BJ (cell line): ENCODE measurements at regions not wholly inside any gene's neighbourhood (a gene's known extent, or its start where the extent isn't known, plus 50 kb on each side); places are given as distances from the start of the nearest gene placed in this dataset.

ENCODE experiments used
- CTCF ChIA-PET: fragments of 350-600 bp; formaldehyde crosslinking; extraction: SDS; loops from one replicate; lab custom pipeline; 2021; ENCODE audit warnings: antibody characterized with exemption, inconsistent platforms; lab: Yijun Ruan, JAX
- POLR2A ChIA-PET: fragments of 300-600 bp; sonication (Branson Sonifier 250); formaldehyde crosslinking; extraction: SDS; loops from one replicate; lab custom pipeline; 2021; ENCODE audit warnings: antibody characterized with exemption; lab: Charles Lee
- DNase-seq: peaks from one replicate; pipeline ENCODE4 v3.0.0-alpha.2; 2011; ENCODE audit warnings: low read depth
- H3K27me3 ChIP-seq: 2 replicates; pipeline ENCODE4 v1.6.0; 2011; ENCODE audit warnings: low read length; ENCODE audit not compliant: control insufficient read depth, insufficient read depth
- H3K36me3 ChIP-seq: 2 replicates; pipeline ENCODE4 v1.5.1; 2011; ENCODE audit warnings: low read length; ENCODE audit not compliant: control insufficient read depth, insufficient read depth
- H3K4me3 ChIP-seq: 2 replicates; pipeline ENCODE4 v1.5.1; 2011; ENCODE audit warnings: low read depth, mild to moderate bottlenecking, control low read depth, low read length
- CTCF ChIP-seq: IDR thresholded peaks from 2 replicates; pipeline ENCODE4 v1.5.1; 2011; ENCODE audit warnings: low read depth, mild to moderate bottlenecking, control low read depth, inconsistent platforms, low read length, moderate library complexity; ENCODE audit not compliant: insufficient read depth

DNA sequence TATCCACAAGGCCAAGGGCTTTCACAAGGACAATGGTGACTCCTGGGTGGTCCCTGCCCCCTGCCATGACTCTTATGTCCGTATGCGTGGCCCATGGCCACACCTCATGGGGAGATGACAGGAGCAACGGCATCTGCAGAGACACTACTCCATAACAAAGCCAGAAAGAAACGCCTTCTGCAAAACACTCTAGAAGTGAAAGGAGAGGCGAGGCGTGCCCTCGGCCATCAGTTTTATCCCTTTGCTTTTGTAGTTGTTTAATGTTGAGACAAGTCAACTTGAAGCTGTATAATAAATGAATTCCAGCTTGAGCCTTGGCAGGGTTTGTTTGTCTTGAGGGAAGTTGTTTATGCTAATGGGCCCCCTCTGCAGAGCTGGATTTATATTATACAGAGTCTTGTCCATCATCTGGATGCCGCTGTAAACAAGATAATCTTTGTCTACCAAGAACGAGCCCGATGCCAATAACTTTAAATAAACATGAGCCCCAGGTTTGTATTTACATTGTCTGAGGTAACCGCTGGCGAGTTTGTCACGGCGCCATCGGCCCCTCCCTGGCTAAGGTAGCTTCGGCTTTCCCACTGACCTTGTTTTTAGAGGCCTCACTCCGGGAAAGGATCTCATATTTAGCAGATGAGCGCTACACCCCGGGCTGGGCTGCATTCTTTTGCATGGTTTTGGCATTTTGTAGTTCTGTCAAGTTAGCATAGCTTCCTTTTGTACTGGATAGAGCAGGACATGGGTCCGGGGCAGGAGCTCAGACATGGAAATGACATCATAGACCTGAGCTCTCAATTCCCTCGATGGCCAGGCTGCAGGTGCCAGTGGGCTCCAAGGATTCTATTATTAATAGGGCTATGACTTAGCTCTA, 165.3 kb downstream of the ERCC6L2 start:
- Histone ChIP-seq H3K36me3 (no peaks in the 10 kb centered on the region), H3K4me3 (no peak overlapping the region), H3K27me3 (peaks cover 3% of the 10 kb centered on the region; the same call in 1 of the 2 replicates)
- no peak for DNase-seq
- ChIA-PET POLR2A (no interaction called here), CTCF (no interaction called here)
- no peak for TF ChIP-seq CTCF

DNA sequence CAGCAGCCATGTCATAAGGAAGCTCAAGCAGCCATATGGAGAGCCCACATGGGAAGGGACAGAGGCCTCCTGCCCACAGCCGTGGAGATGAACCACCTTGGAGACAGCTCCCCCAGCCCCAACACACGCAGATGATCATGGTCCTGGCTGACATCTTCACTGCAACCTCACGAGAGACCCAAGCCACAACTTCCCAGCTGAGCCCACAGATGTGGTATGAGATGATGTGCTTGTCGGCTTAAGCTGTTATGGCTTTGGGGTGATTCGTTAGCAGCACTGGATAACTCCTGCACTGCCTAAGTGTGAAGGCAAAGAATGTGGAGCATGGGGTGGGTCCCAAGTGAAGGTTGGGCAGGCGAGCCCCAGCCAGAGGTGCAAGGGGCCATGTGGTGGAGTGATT, 163.4 kb downstream of the ERCC6L2 start:
- CTCF ChIA-PET = no interaction called here
- POLR2A ChIA-PET = no interaction called here
- Histone ChIP-seq H3K36me3 (no peaks in the 10 kb centered on the region), H3K27me3 (peaks cover 3% of the 10 kb centered on the region; the same call in 1 of the 2 replicates), H3K4me3 (no peak overlapping the region)
- TF ChIP-seq CTCF = no peak
- no peak for DNase-seq

DNA sequence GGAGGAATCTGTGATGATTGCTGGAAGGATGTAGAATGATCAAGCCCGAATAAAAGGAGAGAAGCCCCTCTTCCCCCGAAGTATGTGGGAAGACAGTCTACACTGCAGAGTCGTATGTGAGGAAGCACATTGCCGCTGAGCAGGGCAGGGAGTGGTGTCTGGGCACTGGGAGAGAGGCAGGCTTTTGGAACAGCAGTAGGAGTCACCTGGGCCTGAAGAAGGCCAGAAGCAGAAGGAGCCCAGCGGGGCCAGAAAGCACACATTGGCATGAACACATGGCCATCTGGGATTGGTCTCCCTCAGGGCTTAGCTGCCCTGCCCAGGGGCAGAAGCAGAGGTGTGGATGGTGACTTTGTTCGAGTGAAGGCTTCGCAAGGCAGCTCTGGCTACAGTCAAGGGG, 162.8 kb downstream of the ERCC6L2 start:
- H3K27me3 ChIP-seq = peaks cover 3% of the 10 kb centered on the region; the same call in 1 of the 2 replicates
- no peak for DNase-seq
- no peak for TF ChIP-seq CTCF
- ChIA-PET POLR2A (no interaction called here), CTCF (no interaction called here)
- H3K36me3 ChIP-seq = no peaks in the 10 kb centered on the region
- H3K4me3 ChIP-seq = no peak overlapping the region

DNA sequence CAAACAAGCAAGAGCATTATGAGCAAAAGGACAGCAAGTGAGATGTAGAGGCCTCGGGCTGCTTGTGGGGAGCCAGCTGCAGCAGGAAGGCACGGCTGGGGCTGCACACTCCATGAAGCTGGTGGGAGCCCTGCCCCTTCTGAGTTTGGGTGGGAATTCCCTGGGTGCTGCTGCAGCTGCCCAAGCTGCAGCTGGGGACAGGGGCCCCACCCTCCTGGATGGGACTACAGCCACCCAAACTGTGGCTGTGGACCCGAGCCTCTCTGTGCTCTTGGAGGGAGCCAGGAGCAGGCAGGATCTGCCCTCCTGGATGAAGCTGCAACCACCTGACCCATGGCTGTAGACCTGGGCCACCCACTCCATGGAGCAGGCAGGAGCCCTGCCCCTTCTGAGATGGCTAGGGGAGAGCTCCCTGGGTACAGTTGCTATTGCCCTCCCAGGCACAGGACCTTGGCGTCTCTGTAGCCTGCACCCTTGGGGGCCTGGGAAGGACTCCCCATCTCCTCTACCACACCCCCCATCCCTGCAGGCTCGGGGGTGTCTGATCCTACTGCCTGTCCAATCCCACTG, 159.1 kb downstream of the ERCC6L2 start:
- Histone ChIP-seq H3K36me3 (no peaks in the 10 kb centered on the region), H3K27me3 (no peaks in the 10 kb centered on the region; the same call in 1 of the 2 replicates), H3K4me3 (no peak overlapping the region)
- ChIA-PET CTCF (no interaction called here), POLR2A (no interaction called here)
- TF ChIP-seq CTCF = no peak
- no peak for DNase-seq

- no peak for TF ChIP-seq CTCF
These were observed 158.4 kb downstream of the ERCC6L2 start for GRCh38 chr9:96033896-96034295.

More at GRCh38 chr9:96033896-96034295, 158.4 kb downstream of the ERCC6L2 start:
- H3K27me3 ChIP-seq = no peaks in the 10 kb centered on the region; the same call in 1 of the 2 replicates
- H3K36me3 ChIP-seq = no peaks in the 10 kb centered on the region
- no peak for DNase-seq
- CTCF ChIA-PET = no interaction called here
- POLR2A ChIA-PET = no interaction called here
- no peak overlapping the region for H3K4me3 ChIP-seq
